ENCODE measurements at regions not wholly inside any gene's neighbourhood (a gene's known extent, or its start where the extent isn't known, plus 50 kb on each side); places are given as distances from the start of the nearest gene placed in this dataset.

DNA sequence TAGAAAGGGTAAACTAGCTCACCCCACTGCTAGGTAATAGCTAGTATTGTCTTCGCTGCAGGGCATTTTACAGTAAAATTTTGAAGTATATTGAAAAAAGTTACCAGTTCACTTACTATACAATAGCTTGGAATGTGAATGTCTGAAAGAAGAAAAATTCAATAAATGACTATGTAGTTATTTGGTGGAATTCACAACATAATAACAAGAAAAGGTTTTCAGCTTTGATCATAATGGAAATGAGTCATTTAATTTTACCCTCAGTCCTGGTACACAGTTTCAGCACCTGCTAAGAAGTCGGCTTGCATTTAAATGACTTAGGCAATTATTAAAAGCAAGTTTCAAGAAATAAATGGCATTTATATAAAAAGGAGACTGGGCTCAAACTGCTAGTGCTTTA, 90.4 kb downstream of the NUP35 start:
- no peaks in the 10 kb centered on the region for H3K36me3 ChIP-seq (ENCODE audit: insufficient read depth)
- no peaks in the 10 kb centered on the region for H3K4me1 ChIP-seq (ENCODE audit: insufficient read depth)
- 88% methylated on average over 2 of the region's 2 CpGs for WGBS
- no peak for DNase-seq (ENCODE audit: extremely low spot score)
- H3K27ac ChIP-seq (ENCODE audit: low read depth): no peak overlapping the region
- no peak overlapping the region for H3K4me3 ChIP-seq (ENCODE audit: low read depth, low read length)

DNA sequence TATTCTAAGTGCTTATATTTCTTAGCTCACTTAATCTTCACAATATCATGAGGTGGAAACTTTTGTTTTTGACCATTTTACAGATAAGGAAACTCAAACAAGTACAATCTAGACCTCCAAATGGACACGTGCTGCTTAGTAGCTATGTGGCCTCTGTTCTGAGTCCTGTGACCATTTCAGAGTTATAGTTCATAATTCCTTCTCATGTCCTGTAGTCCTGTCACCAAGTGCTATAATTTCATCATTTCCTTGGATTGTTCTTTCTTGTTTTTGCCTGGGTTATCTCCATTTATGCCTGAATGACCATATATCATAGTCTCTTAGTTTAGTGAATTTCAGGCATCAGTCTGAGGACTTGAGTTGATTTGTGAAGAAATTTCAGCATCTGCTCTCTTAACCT, 91.7 kb downstream of the NUP35 start:
- Histone ChIP-seq H3K36me3 (ENCODE audit: insufficient read depth) (no peaks in the 10 kb centered on the region), H3K27ac (ENCODE audit: low read depth) (no peak overlapping the region), H3K4me3 (ENCODE audit: low read depth, low read length) (no peak overlapping the region), H3K4me1 (ENCODE audit: insufficient read depth) (no peaks in the 10 kb centered on the region)
- no peak for DNase-seq (ENCODE audit: extremely low spot score)
- 32% methylated on average over 1 of the region's 1 CpG for WGBS

DNA sequence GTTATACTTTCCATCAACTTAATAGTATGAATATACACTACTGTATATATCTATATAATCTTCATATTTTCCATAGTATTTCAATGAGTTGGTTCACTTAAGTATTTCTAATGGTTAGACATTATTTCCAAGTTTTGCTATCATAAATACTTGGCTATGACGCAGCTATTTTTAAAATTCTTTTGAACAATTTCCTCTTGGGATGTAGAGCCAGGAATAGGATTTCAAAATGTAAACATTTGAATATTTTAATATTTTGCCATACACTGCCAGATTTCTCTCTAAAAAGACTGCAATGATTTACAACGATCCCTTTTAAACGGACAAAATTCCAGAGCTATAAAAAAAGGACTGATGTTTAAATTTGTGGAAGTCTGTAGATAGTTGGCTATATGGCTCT, 95.6 kb downstream of the NUP35 start:
- H3K27ac ChIP-seq (ENCODE audit: low read depth): no peak overlapping the region
- DNase-seq (ENCODE audit: extremely low spot score): no peak
- H3K36me3 ChIP-seq (ENCODE audit: insufficient read depth): no peaks in the 10 kb centered on the region
- H3K4me1 ChIP-seq (ENCODE audit: insufficient read depth): no peaks in the 10 kb centered on the region
- 21% methylated on average over 3 of the region's 3 CpGs for WGBS
- H3K4me3 ChIP-seq (ENCODE audit: low read depth, low read length): no peak overlapping the region

DNA sequence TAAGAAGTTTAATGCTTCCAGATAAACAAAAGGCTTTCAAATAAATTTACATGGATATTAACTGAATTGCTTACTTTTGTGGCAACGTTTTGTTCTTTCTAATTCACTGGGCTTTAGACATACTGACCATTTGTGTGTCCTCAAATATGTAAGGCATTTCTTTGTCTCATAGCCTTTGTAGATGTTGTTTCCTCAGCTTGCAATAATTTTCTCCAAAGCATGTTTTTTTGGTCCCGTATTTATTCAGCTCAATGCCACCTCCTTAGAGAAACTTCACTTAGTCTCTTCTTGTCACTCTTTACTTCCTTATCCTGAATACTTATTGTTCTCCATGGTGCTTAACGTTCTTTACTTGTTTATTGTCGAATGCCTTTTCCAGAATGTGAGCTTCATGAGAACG, 98.5 kb downstream of the NUP35 start:
- DNase-seq (ENCODE audit: extremely low spot score): no peak
- H3K4me3 ChIP-seq (ENCODE audit: low read depth, low read length): no peak overlapping the region
- no peaks in the 10 kb centered on the region for H3K4me1 ChIP-seq (ENCODE audit: insufficient read depth)
- no peaks in the 10 kb centered on the region for H3K36me3 ChIP-seq (ENCODE audit: insufficient read depth)
- H3K27ac ChIP-seq (ENCODE audit: low read depth): no peak overlapping the region
- WGBS: 68% methylated on average over 5 of the region's 5 CpGs

DNA sequence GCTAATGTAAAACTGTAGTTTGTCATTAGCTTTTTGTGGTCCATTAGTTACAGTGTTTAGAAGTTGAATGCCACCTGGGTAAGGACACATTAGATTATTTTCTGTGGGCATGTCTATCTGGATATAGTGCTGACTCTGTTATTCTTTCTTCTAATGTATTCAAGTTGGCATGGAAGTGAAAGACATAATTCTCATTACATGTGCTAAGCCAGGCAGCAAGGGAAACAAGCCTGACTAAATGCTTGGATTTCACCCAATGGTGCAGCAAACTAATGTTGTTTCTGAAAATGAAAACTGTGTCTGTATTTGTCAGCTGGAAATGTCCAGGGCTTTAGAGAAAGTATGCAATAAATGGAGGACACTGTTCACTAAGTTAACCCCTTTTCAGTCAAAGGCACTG, 100.7 kb downstream of the NUP35 start:
- DNase-seq (ENCODE audit: extremely low spot score): no peak
- Histone ChIP-seq H3K4me3 (ENCODE audit: low read depth, low read length) (no peak overlapping the region), H3K27ac (ENCODE audit: low read depth) (no peak overlapping the region), H3K4me1 (ENCODE audit: insufficient read depth) (no peaks in the 10 kb centered on the region), H3K36me3 (ENCODE audit: insufficient read depth) (no peaks in the 10 kb centered on the region)

DNA sequence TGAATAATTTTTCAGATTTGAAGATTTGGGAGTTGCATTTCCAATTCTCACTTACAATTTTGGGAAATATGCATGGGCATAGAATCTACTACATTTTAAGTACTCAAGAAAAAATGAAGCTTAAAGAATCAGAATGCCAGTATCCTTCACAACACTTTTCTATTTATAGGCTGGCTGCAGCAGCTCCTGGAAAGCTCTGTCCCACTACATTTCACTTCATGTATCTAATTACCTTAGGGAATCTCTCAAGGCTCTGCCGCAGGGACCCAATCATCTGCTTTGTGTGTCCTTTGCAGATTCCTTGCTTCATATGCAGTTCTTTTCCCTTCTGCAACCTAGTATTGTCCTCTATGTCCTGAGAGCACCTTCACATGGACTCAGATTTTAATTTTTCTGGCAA, 102.9 kb downstream of the NUP35 start:
- Histone ChIP-seq H3K4me3 (ENCODE audit: low read depth, low read length) (no peak overlapping the region), H3K4me1 (ENCODE audit: insufficient read depth) (no peaks in the 10 kb centered on the region), H3K27ac (ENCODE audit: low read depth) (no peak overlapping the region), H3K36me3 (ENCODE audit: insufficient read depth) (no peaks in the 10 kb centered on the region)
- 72% methylated on average over 1 of the region's 1 CpG for WGBS
- DNase-seq (ENCODE audit: extremely low spot score): no peak

DNA sequence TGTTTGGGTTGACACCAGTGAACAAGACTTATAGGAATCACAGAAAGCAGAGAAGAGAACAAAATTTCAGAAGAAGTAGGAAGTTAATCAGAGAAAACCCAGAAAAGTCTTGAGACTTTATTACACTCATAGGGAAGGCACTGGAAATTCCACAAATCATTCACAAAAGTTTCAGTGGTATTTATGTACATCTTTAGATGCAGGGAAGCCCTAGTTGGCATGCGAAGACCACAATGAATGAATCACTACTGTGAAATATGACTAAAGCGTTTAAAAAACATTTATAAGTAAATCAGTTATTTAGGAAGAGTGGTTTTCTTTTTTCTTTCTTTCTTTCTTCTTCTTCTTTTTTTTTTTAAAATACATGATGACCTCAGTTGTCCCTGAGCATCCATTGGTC, 105.1 kb downstream of the NUP35 start:
- 96% methylated on average over 2 of the region's 2 CpGs for WGBS
- Histone ChIP-seq H3K4me1 (ENCODE audit: insufficient read depth) (no peaks in the 10 kb centered on the region), H3K36me3 (ENCODE audit: insufficient read depth) (no peaks in the 10 kb centered on the region), H3K4me3 (ENCODE audit: low read depth, low read length) (no peak overlapping the region), H3K27ac (ENCODE audit: low read depth) (no peak overlapping the region)
- no peak for DNase-seq (ENCODE audit: extremely low spot score)

DNA sequence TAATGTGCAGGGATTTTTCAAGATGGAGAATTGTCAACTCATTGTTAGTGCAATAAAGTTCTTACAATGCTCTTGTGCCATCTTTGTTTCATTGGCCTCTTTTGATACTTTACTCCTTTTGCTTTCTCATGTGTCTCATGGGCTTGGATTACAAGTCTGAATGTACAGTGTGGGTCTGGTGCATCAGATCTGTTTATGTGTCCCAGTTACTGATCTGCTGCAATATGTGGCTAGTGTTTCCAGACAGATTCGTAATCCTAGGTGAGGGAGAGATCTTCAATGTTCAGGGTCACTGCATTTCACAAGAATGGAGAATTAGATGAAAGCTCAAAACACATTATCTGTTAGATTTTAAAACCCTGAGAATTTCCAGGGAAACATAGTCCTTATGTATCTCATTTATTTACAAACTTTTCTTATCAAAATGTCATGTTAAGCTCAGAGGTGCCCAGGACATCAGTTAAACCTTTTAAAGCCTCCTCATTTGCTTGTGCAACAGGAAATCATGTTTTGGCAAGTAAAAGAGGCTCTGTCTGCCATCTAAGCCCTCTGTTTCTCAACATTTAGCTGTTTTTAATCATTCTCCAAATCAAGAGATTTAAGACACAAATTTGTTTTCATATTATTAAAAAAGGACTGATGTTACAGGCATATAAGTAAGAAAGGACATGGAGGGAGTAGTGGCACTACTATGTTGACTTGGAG, 108.1 kb downstream of the NUP35 start:
- no peak overlapping the region for H3K27ac ChIP-seq (ENCODE audit: low read depth)
- H3K36me3 ChIP-seq (ENCODE audit: insufficient read depth): no peaks in the 10 kb centered on the region
- no peaks in the 10 kb centered on the region for H3K4me1 ChIP-seq (ENCODE audit: insufficient read depth)
- 58% methylated on average over 1 of the region's 1 CpG for WGBS
- no peak overlapping the region for H3K4me3 ChIP-seq (ENCODE audit: low read depth, low read length)
- no peak for DNase-seq (ENCODE audit: extremely low spot score)

DNA sequence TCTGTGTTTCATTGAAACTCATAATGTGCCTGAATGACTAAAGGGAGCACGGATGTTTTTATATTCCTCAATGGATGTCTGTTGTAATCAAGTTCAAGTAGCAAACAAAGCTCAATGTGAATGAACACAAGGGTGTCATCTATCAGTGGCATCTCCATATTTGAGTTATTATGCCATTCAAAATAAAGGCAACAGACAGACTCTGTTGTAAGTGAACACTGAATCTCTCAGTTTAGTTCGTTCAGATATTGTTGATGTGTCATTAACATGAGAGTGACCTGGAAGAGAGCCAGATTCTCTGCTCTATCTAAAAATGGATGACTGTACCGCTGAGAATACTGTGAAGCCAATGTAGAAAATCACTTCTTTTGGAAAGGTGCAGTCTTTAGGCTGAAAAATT, 118.7 kb downstream of the NUP35 start:
- no peak overlapping the region for H3K4me3 ChIP-seq (ENCODE audit: low read depth, low read length)
- 51% methylated on average over 3 of the region's 3 CpGs for WGBS
- no peaks in the 10 kb centered on the region for H3K4me1 ChIP-seq (ENCODE audit: insufficient read depth)
- no peak for DNase-seq (ENCODE audit: extremely low spot score)
- no peak overlapping the region for H3K27ac ChIP-seq (ENCODE audit: low read depth)
- no peaks in the 10 kb centered on the region for H3K36me3 ChIP-seq (ENCODE audit: insufficient read depth)

DNA sequence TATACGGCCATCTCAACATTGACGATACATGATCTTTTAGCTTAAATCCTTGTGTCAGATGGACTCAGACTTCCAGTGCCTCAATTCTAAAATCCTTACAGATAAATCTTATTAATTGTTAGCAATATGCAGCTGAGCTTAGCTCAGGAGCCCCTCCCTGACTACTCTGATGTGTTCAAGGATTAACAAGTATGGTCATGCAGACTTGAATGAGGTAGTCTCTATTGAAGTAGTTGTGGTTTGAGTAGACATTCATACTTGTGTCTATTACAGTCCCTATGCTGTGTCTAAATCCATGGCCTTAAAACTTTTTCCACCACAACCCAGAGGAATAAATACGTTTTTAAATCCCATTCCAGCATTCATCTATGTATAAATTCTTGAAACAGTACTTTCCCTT, 119.5 kb downstream of the NUP35 start:
- H3K36me3 ChIP-seq (ENCODE audit: insufficient read depth): no peaks in the 10 kb centered on the region
- no peak overlapping the region for H3K4me3 ChIP-seq (ENCODE audit: low read depth, low read length)
- H3K4me1 ChIP-seq (ENCODE audit: insufficient read depth): no peaks in the 10 kb centered on the region
- WGBS: 90% methylated on average over 3 of the region's 3 CpGs
- no peak overlapping the region for H3K27ac ChIP-seq (ENCODE audit: low read depth)
- DNase-seq (ENCODE audit: extremely low spot score): no peak

DNA sequence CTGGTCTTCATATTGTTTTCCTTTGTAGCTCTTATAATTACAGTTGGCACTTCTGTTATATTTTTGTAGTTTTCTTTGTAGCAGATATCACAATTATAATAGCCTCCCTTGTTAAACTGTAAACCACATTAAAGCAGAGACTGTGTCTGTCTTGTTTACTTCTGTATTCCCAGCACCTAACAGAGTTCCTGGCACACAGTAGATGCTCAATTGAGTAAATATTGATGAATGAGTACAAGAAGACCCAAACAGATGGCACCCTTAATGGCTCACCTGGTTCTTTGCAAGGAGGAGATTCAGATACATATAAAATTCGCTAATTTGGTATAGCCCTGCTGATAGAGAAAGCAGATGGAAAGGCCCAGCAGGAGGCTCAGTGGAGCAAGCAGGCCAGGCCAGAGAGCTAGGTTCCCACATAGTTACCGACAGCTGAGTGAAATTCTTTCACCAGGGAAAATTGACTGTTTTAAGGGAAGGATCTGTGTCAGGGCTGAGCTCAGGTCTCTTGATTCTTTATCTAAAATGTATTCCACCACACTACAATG, 120.1 kb downstream of the NUP35 start:
- H3K36me3 ChIP-seq (ENCODE audit: insufficient read depth): no peaks in the 10 kb centered on the region
- H3K27ac ChIP-seq (ENCODE audit: low read depth): no peak overlapping the region
- H3K4me1 ChIP-seq (ENCODE audit: insufficient read depth): no peaks in the 10 kb centered on the region
- no peak for DNase-seq (ENCODE audit: extremely low spot score)
- no peak overlapping the region for H3K4me3 ChIP-seq (ENCODE audit: low read depth, low read length)
- WGBS: 88% methylated on average over 2 of the region's 2 CpGs

DNA sequence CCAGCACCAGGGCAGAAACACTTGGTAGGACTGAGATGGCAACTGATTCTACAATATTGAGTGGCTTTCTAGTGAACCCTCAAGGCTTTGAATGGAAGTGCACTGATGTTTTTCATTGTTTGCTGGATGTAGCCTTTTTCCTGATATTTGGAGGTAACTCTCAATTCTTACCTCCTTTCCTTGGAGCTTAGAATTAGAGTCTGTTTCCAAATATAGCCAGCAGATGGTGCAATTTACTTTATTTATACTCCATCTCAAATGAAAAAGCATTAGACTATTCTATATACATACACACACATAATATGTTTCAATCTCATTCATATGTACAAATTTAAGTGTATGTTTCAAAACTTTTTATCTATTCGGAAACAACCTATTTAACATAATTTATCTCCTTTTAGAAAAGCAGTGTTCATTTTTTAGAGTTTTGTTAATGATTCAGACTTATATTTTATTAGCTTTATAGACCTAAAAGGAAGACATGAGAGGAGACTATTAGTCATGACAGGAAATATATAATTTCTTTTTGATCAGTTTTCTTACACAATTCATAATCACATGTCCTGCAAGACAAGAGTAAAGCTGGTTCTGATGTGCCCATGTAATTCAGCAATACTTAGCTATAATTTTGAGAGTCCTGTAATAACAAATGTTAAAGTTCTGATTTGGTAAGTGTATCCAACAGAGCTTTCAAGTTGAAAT, 124.8 kb downstream of the NUP35 start:
- Histone ChIP-seq H3K4me1 (ENCODE audit: insufficient read depth) (no peaks in the 10 kb centered on the region), H3K4me3 (ENCODE audit: low read depth, low read length) (no peak overlapping the region), H3K36me3 (ENCODE audit: insufficient read depth) (no peaks in the 10 kb centered on the region), H3K27ac (ENCODE audit: low read depth) (no peak overlapping the region)
- DNase-seq (ENCODE audit: extremely low spot score): peak; percentile 14
- WGBS: 10% methylated on average over 1 of the region's 1 CpG

DNA sequence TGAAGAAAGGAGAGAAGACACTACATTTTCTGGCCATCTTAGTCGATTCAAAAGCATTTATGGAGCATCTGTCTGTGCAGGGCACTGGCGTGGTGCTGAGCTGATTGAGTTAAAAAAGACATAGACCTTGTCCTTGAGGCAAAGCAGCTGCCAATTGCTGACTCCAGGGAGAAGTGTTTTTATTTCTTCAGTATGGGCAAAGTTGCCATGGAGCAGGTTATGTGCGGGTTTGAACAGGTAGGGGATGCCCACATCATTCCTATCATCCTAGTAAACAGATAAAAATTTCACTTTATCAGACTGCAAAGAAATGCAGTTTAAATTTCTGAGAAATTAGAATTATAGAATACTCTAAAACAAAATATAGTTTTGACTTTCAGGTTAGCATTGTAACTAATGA, 125.8 kb downstream of the NUP35 start:
- no peaks in the 10 kb centered on the region for H3K4me1 ChIP-seq (ENCODE audit: insufficient read depth)
- WGBS: 72% methylated on average over 3 of the region's 3 CpGs
- no peak for DNase-seq (ENCODE audit: extremely low spot score)
- no peak overlapping the region for H3K27ac ChIP-seq (ENCODE audit: low read depth)
- H3K36me3 ChIP-seq (ENCODE audit: insufficient read depth): no peaks in the 10 kb centered on the region
- H3K4me3 ChIP-seq (ENCODE audit: low read depth, low read length): no peak overlapping the region

DNA sequence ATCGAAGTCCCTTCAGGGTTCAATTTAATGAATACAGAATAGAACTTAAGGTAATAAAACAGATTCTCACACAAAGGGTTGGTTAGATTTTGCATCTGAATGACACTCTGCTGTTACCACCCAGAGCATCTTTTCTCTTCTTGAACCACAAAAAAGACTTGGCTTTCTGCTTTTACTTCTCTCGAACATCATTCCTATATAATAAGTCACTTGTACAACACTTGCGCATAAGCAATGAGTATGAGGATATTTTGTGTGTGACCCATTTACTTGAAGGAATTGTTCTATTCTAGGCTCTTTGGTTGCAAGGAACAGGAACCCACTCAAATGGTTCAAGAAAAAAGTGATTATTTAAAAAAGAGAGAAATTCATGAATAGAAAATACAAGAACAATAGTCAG, 126.2 kb downstream of the NUP35 start:
- Histone ChIP-seq H3K4me3 (ENCODE audit: low read depth, low read length) (no peak overlapping the region), H3K36me3 (ENCODE audit: insufficient read depth) (no peaks in the 10 kb centered on the region), H3K4me1 (ENCODE audit: insufficient read depth) (no peaks in the 10 kb centered on the region), H3K27ac (ENCODE audit: low read depth) (no peak overlapping the region)
- no peak for DNase-seq (ENCODE audit: extremely low spot score)
- 92% methylated on average over 3 of the region's 3 CpGs for WGBS
